NCI-H2107 (cell line): ENCODE measurements at regions not wholly inside any gene's neighbourhood (a gene's known extent, or its start where the extent isn't known, plus 50 kb on each side); places are given as distances from the start of the nearest gene placed in this dataset.

Experiments used
- DNase-seq: peaks from one replicate; lab custom pipeline; 2025; lab: John Stamatoyannopoulos, UW

GRCh38 chr2:200752332-200752731 lies 59.4 kb upstream of the BZW1 start:
- DNase-seq, result no peak

- DNase-seq, result no peak
These were observed 58.9 kb upstream of the BZW1 start for GRCh38 chr2:200752835-200753234.

GRCh38 chr2:200756618-200757321 lies 54.9 kb upstream of the BZW1 start:
- DNase-seq, result no peak

GRCh38 chr2:200757399-200757798 lies 54.3 kb upstream of the BZW1 start:
- no peak for DNase-seq

- DNase-seq, result no peak
These were observed 53.4 kb upstream of the BZW1 start for GRCh38 chr2:200758341-200758740.

- DNase-seq, result no peak
These were observed 50.4 kb upstream of the BZW1 start for GRCh38 chr2:200761266-200761665.
